ENCODE measurements at regions not wholly inside any gene's neighbourhood (a gene's known extent, or its start where the extent isn't known, plus 50 kb on each side); places are given as distances from the start of the nearest gene placed in this dataset.

- no peak overlapping the region for H3K4me3 Mint-ChIP-seq (ENCODE audit: unreplicated experiment)
- CTCF ChIA-PET = no interaction called here
- no peaks in the 10 kb centered on the region for H3K36me3 Mint-ChIP-seq (ENCODE audit: insufficient read depth, unreplicated experiment)
- no peak for TF ChIP-seq CTCF (IDR thresholded peaks at IDR 0.05; ENCODE audit: unreplicated experiment)
- peaks cover 25% of the 10 kb centered on the region for H3K9me3 Mint-ChIP-seq (ENCODE audit: unreplicated experiment)
- H3K4me1 Mint-ChIP-seq (ENCODE audit: insufficient read depth, unreplicated experiment) = no peaks in the 10 kb centered on the region
- H3K27ac Mint-ChIP-seq (ENCODE audit: low read depth, unreplicated experiment) = no peak overlapping the region
- no peak for DNase-seq (ENCODE audit: unreplicated experiment)
- intact Hi-C loops (cut with micrococcal nuclease) = no loop called here
- BruUV-seq (replicated peaks) = no TSS peak
- POLR2A ChIA-PET = no interaction called here
- H3K27me3 Mint-ChIP-seq (ENCODE audit: insufficient read depth, unreplicated experiment) = no peaks in the 10 kb centered on the region
Measured at GRCh38 chr12:127642208-127642607, 624.8 kb upstream of the TMEM132C start.

GRCh38 chr12:127648321-127648720 is 618.6 kb upstream of the TMEM132C start:
- DNase-seq (ENCODE audit: unreplicated experiment) = no peak
- no peak for TF ChIP-seq CTCF (IDR thresholded peaks at IDR 0.05; ENCODE audit: unreplicated experiment)
- Mint-ChIP-seq H3K9me3 (ENCODE audit: unreplicated experiment) (peaks cover 25% of the 10 kb centered on the region), H3K27me3 (ENCODE audit: insufficient read depth, unreplicated experiment) (no peaks in the 10 kb centered on the region), H3K27ac (ENCODE audit: low read depth, unreplicated experiment) (no peak overlapping the region), H3K4me1 (ENCODE audit: insufficient read depth, unreplicated experiment) (no peaks in the 10 kb centered on the region), H3K4me3 (ENCODE audit: unreplicated experiment) (no peak overlapping the region), H3K36me3 (ENCODE audit: insufficient read depth, unreplicated experiment) (no peaks in the 10 kb centered on the region)
- intact Hi-C loops (cut with micrococcal nuclease) = no loop called here
- ChIA-PET CTCF (no interaction called here), POLR2A (no interaction called here)
- no TSS peak for BruUV-seq (replicated peaks)

- Mint-ChIP-seq H3K27me3 (ENCODE audit: insufficient read depth, unreplicated experiment) (no peaks in the 10 kb centered on the region), H3K36me3 (ENCODE audit: insufficient read depth, unreplicated experiment) (no peaks in the 10 kb centered on the region), H3K9me3 (ENCODE audit: unreplicated experiment) (peaks cover 15% of the 10 kb centered on the region), H3K27ac (ENCODE audit: low read depth, unreplicated experiment) (no peak overlapping the region), H3K4me1 (ENCODE audit: insufficient read depth, unreplicated experiment) (no peaks in the 10 kb centered on the region), H3K4me3 (ENCODE audit: unreplicated experiment) (no peak overlapping the region)
- no peak for TF ChIP-seq CTCF (IDR thresholded peaks at IDR 0.05; ENCODE audit: unreplicated experiment)
- intact Hi-C loops (cut with micrococcal nuclease) = no loop called here
- BruUV-seq (replicated peaks) = no TSS peak
- POLR2A ChIA-PET = no interaction called here
- no peak for DNase-seq (ENCODE audit: unreplicated experiment)
- CTCF ChIA-PET = no interaction called here
Measured at GRCh38 chr12:127649961-127650360, 617.0 kb upstream of the TMEM132C start.

- Mint-ChIP-seq H3K27ac (ENCODE audit: low read depth, unreplicated experiment) (no peak overlapping the region), H3K4me1 (ENCODE audit: insufficient read depth, unreplicated experiment) (no peaks in the 10 kb centered on the region), H3K36me3 (ENCODE audit: insufficient read depth, unreplicated experiment) (no peaks in the 10 kb centered on the region), H3K9me3 (ENCODE audit: unreplicated experiment) (peaks cover 15% of the 10 kb centered on the region), H3K4me3 (ENCODE audit: unreplicated experiment) (no peak overlapping the region), H3K27me3 (ENCODE audit: insufficient read depth, unreplicated experiment) (no peaks in the 10 kb centered on the region)
- no peak for TF ChIP-seq CTCF (IDR thresholded peaks at IDR 0.05; ENCODE audit: unreplicated experiment)
- DNase-seq (ENCODE audit: unreplicated experiment) = no peak
- intact Hi-C loops (cut with micrococcal nuclease) = no loop called here
- CTCF ChIA-PET = no interaction called here
- POLR2A ChIA-PET = no interaction called here
- BruUV-seq (replicated peaks) = no TSS peak
Measured at GRCh38 chr12:127650626-127651025, 616.3 kb upstream of the TMEM132C start.
